DND-41 (cell line): ENCODE measurements at regions not wholly inside any gene's neighbourhood (a gene's known extent, or its start where the extent isn't known, plus 50 kb on each side); places are given as distances from the start of the nearest gene placed in this dataset.

ENCODE experiments used
- ATAC-seq: fragments of 200-7000 bp; cut with Tn5 transposase; 3 replicates; pipeline ENCODE4 v1.9.1; 2021; ENCODE audit warnings: low read depth; ENCODE audit not compliant: insufficient read depth
- DNase-seq: peaks from one replicate; pipeline ENCODE4 v3.0.0-alpha.2; 2020
- H2AFZ ChIP-seq: 2 replicates; pipeline ENCODE4 v1.6.0; 2012; ENCODE audit warnings: low read depth, low read length
- H3K27ac ChIP-seq: 2 replicates; pipeline ENCODE4 v1.5.1; 2012; ENCODE audit warnings: low read length, inconsistent platforms
- H3K27me3 ChIP-seq: fragments of 200-600 bp; sonication (generic); 2 replicates; pipeline ENCODE4 v1.6.0; 2012; ENCODE audit warnings: low read length, mild to moderate bottlenecking, inconsistent platforms; ENCODE audit not compliant: insufficient read depth, poor library complexity
- H3K36me3 ChIP-seq: 2 replicates; pipeline ENCODE4 v1.5.1; 2012; ENCODE audit warnings: low read length, inconsistent platforms; ENCODE audit not compliant: insufficient read depth
- H3K4me1 ChIP-seq: 2 replicates; pipeline ENCODE4 v1.5.1; 2012; ENCODE audit warnings: mild to moderate bottlenecking, low read length; ENCODE audit not compliant: insufficient read depth
- H3K4me2 ChIP-seq: 2 replicates; pipeline ENCODE4 v1.6.0; 2012; ENCODE audit warnings: mild to moderate bottlenecking, moderate library complexity, low read length, inconsistent platforms; ENCODE audit not compliant: insufficient read depth
- H3K4me3 ChIP-seq, 2 experiments: fragments of 200-600 bp in 1 of 2; shearing (Covaris generic) in 1 of 2; 2 replicates each; pipeline ENCODE4 v1.5.1; 2012 to 2016; ENCODE audit warnings: inconsistent platforms in 2 of 2, low read length in 2 of 2, mild to moderate bottlenecking in 2 of 2, low read depth in 1 of 2, moderate library complexity in 1 of 2
- H3K79me2 ChIP-seq: 2 replicates; pipeline ENCODE4 v1.6.0; 2012; ENCODE audit warnings: low read length, inconsistent platforms; ENCODE audit not compliant: insufficient read depth
- H3K9ac ChIP-seq: 2 replicates; pipeline ENCODE4 v1.6.0; 2012; ENCODE audit warnings: low read depth, mild to moderate bottlenecking, inconsistent platforms, low read length, moderate library complexity
- H3K9me3 ChIP-seq: 2 replicates; pipeline ENCODE4 v1.5.1; 2012; ENCODE audit warnings: low read length, moderate library complexity, mild to moderate bottlenecking, inconsistent platforms; ENCODE audit not compliant: insufficient read depth, severe bottlenecking
- H4K20me1 ChIP-seq: 2 replicates; pipeline ENCODE4 v1.6.0; 2012; ENCODE audit warnings: low read length; ENCODE audit not compliant: insufficient read depth
- CTCF ChIP-seq: IDR thresholded peaks from 2 replicates; pipeline ENCODE4 v1.5.1; 2012; ENCODE audit warnings: borderline replicate concordance, low read length, moderate library complexity, mild to moderate bottlenecking; ENCODE audit not compliant: poor library complexity, severe bottlenecking; ENCODE audit errors: extremely low read depth
- EZH2 ChIP-seq: IDR thresholded peaks from 3 replicates; pipeline ENCODE4 v1.6.1; 2012; ENCODE audit warnings: borderline replicate concordance, low read depth, mild to moderate bottlenecking, moderate library complexity, low read length, inconsistent platforms; ENCODE audit not compliant: severe bottlenecking

DNA sequence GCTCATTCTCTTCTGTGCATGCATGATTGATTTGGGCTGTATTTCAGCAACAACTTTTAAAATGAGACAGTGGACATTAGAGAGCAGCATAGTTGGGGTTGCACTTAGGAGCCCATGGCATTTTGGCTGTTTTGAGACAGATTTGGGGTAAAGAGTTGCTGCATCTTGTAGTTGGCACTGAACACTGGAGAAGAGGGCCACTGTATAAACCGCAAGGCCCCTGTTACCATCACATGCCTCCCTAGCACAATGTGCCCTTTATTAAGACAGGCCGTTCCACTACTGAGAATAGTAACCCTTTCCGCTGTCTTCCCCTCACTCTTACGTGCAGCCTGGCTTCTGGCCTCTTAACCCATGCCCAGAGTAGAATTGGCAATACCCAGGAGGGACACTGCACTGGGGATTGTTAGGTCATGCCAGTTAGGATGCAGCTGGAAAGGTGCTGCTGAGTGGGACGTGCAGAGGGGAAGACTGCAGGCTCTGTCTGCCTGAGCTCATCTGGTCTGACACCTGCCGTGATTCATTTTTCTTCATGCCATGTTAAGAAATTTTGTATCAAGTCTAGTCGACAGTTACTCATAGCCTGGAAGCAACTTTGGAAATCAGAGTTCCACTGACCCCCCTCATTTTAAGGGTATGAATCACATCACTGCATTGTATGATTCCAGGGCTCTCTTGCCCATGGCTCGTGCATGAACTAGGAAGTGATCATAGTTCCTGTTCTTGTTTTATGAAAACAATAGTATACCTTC, 146.9 kb upstream of the DMRT1 start:
- ATAC-seq, result no peak
- Histone ChIP-seq H3K4me3 (no peak overlapping the region), H3K27ac (no peak overlapping the region), H3K79me2 (no peaks in the 10 kb centered on the region), H3K9me3 (no peaks in the 10 kb centered on the region), H3K36me3 (no peaks in the 10 kb centered on the region), H4K20me1 (no peaks in the 10 kb centered on the region), H2AFZ (no peak overlapping the region), H3K27me3 (no peaks in the 10 kb centered on the region), H3K9ac (no peak overlapping the region), H3K4me1 (peaks cover 27% of the 10 kb centered on the region), H3K4me2 (no peak overlapping the region)
- TF ChIP-seq EZH2, result no peak
- no peak for TF ChIP-seq CTCF
- DNase-seq, result no peak

DNA sequence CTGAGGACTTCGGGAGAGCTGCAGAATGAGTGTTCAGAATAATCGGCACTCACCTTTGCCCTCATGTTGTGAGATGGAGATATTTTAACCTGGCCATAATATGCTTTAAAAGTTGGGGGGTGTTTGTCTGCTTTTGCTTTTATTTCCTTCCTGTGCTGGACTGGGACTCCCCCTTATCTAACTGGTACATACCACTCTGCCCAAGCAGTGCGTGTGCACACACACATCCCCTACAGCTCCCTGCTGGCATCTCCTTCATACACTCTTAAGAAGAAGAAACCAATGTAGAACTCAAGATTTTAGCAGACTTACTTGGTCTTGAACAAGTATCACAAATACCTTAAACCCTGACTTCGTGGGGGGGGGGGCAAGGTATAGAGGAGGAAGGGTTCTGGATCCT, 146.2 kb upstream of the DMRT1 start:
- no peak overlapping the region for H3K9ac ChIP-seq
- no peaks in the 10 kb centered on the region for H3K27me3 ChIP-seq
- H2AFZ ChIP-seq, result no peak overlapping the region
- H3K4me3 ChIP-seq, result no peak overlapping the region
- no peak overlapping the region for H3K27ac ChIP-seq
- DNase-seq, result no peak
- no peaks in the 10 kb centered on the region for H3K9me3 ChIP-seq
- H3K79me2 ChIP-seq, result no peaks in the 10 kb centered on the region
- ATAC-seq, result no peak
- no peaks in the 10 kb centered on the region for H3K36me3 ChIP-seq
- H4K20me1 ChIP-seq, result no peaks in the 10 kb centered on the region
- H3K4me2 ChIP-seq, result no peak overlapping the region
- TF ChIP-seq CTCF, result no peak
- no peak for TF ChIP-seq EZH2
- H3K4me1 ChIP-seq, result peaks cover 27% of the 10 kb centered on the region

GRCh38 chr9:696332-697323, 144.9 kb upstream of the DMRT1 start:
- no peaks in the 10 kb centered on the region for H3K79me2 ChIP-seq
- DNase-seq (no peak), ATAC-seq (no peak)
- no peak for TF ChIP-seq CTCF
- no peak for TF ChIP-seq EZH2
- no peak overlapping the region for H3K27ac ChIP-seq
- peaks cover 27% of the 10 kb centered on the region for H3K4me1 ChIP-seq
- H2AFZ ChIP-seq, result no peak overlapping the region
- no peak overlapping the region for H3K4me2 ChIP-seq
- H3K9ac ChIP-seq, result no peak overlapping the region
- no peaks in the 10 kb centered on the region for H4K20me1 ChIP-seq
- no peaks in the 10 kb centered on the region for H3K27me3 ChIP-seq
- no peaks in the 10 kb centered on the region for H3K9me3 ChIP-seq
- H3K4me3 ChIP-seq, result no peak overlapping the region
- H3K36me3 ChIP-seq, result no peaks in the 10 kb centered on the region
